IPS DF 19.7 (cell line): ENCODE measurements at regions not wholly inside any gene's neighbourhood (a gene's known extent, or its start where the extent isn't known, plus 50 kb on each side); places are given as distances from the start of the nearest gene placed in this dataset.
"Not testable (repeated sequence)": the region's sequence is repeated elsewhere in the genome, so short reads cannot be mapped to it uniquely, and the experiment has no call there.

Experiments used
- DNase-seq: peaks from one replicate; pipeline ENCODE4 v3.0.0-alpha.2; 2013; ENCODE audit warnings: low read depth, low spot score

DNA sequence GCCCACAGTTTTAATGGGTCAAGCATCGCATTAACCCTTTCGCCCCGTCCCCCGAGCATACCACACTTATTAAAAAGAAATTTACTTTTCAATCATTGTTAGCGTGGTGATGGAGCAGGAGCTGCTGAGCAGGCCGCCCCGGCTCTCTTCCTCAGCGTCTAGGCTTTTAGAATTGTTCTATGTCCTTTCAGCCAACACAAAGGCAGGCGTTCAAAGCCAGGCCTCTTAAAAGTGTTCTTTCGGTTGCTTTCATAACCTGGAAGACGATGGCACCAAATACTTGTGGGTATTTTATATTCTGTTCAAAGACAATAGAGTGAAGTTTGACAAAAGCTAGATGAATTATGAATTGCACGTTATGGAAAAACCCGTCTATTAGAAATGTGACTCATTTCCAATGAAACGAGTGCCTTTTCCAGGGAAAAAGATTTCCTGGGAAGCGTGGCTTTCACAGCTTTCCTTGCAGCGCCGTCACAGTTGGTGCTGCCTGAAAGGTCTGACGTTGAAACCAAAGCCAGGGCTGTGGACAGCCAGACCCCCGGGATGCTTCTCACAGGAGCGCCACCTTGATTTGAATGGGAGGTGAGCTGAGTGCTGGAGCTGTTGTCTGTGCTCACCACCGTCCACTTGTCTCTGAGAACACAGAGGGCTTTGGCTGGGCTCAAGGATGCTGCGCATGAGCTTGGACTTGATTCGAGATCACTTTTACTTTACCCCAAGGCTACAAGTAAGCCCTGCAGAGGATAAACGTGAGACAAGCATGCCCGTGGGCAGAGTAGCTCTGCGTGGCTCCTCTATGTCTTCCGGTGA, 78.8 kb downstream of the SOX1 start:
- DNase-seq: no peak

DNA sequence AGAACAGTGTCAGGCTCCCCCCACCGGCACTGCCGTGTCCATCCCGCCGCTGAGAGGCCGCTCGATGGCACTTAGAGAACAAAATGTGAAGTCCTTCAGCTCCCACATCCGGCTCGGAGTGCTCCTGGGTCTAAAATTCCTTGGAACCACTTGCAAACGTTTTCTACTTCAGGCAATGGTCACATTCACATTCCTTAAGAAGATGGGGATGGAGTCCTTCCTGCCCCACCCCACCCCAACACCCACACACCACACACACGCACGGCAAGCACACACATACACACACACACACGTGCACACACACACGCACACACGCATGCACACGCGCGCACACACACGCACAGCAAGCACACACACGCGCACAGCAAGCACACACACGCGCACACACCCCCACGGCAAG, 83.4 kb downstream of the SOX1 start:
- no peak for DNase-seq

DNA sequence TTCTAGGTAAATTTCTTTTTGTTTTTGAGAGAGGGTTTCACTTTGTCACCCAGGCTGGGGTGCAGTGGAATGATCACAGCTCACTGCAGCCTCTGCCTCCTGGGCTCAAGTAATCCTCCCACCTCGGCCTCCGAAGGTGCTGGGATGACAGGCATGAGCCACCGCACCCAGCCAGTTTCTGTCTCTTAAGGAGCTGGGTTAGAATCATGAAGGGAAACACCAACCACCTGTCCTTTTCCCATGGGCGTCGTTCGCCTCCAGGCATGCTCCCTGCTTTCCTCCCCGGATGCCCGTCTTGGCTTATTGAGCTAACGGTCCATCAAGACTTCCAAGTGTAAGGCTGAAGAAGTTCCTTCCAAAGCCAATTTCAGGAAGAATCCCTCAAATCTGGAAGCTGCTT, 85.9 kb downstream of the SOX1 start:
- no peak for DNase-seq

DNA sequence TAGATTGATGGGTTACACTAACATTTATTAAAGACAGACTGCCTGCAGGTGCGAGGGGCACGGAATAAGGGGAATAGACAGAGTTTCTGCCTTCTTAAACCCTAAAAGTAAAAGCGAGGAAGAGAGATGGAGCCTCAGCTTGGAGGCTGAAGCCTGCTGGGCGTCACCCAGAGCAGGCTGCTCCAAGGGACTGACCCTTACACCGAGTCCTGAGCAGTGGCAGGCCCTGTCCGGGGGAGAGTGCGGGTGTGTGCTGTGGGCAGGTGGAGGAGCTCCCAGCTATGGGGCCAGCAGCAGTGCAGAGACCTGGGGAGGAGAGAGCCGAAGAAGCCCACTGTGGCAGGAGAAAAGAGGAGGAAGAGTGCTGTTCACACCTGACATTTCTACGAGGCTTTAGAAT, 86.4 kb downstream of the SOX1 start:
- DNase-seq: no peak

DNA sequence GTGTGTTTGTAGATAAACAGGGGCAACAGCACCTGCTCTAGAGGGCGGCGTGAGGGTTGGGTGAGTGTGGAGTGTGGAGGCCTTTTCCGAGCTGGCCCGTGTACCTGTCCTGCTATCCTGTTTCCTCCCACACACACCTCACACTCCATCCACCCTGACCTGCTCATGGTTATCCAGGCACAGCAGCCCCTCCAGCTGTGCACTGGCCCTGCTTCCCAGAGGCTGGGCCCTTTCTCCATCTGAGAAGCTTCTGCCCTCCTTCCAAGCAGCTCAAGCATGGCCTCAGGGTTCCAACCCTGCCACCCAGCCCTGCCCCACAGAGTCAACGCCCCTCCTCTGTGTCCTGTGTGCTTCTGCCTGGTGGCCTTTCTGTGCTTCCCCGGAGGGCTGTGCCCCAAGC, 86.9 kb downstream of the SOX1 start:
- no peak for DNase-seq

DNA sequence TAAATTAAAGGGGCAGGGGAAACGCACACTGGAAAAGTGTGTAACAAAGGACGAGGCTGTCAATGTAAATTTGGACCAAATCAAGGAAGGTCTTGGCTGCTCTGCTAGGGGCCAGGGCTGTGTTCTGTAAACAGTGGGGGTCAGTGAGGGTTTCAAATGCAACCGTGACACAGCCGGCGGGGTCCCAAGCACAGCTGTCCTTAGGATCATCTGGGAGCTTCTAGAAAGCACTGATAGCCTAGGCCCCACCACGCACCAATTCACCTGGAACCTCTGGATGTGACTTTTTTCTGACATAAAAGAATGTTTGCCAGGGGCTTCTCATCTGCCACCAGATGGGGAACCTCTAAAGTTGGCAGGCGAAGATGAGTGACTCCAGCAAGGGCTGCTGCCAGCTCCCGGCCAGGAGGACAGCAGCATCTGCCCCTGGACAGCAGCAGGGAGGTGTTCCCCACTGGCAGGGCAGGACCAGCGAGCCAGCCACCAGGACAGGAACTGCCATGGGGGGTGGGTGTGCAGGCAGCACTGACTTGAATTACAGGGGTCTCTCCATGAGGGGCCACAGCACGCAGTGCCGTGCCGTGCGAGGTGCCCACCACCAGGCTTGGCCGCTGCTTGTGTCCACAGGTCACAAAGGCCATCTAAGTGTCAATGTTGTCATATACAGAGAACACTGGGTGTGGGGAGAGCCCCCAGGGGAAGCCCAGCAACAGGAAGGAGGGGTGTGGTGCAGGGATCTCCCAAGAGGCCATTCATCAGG, 87.5 kb downstream of the SOX1 start:
- no peak for DNase-seq

DNA sequence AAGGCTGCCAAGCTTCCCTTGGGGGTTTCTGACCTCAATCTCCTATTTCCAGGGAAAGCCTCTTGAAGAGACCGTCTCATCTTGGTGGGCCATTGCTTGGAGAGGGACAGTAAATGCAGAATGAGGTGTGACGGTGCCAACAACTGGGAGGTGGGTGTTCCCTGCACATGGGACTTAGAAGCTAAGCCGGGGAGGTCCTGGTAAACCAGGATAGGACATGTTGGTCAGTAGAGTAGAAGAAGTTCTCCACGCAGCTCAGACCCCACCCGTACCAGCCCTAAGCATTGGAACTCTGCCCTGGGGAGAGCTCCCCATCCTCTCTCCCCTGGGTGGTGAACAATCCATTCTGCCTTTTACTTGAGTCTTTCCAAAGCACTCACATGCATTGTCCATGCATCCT, 92.0 kb downstream of the SOX1 start:
- DNase-seq: no peak

DNA sequence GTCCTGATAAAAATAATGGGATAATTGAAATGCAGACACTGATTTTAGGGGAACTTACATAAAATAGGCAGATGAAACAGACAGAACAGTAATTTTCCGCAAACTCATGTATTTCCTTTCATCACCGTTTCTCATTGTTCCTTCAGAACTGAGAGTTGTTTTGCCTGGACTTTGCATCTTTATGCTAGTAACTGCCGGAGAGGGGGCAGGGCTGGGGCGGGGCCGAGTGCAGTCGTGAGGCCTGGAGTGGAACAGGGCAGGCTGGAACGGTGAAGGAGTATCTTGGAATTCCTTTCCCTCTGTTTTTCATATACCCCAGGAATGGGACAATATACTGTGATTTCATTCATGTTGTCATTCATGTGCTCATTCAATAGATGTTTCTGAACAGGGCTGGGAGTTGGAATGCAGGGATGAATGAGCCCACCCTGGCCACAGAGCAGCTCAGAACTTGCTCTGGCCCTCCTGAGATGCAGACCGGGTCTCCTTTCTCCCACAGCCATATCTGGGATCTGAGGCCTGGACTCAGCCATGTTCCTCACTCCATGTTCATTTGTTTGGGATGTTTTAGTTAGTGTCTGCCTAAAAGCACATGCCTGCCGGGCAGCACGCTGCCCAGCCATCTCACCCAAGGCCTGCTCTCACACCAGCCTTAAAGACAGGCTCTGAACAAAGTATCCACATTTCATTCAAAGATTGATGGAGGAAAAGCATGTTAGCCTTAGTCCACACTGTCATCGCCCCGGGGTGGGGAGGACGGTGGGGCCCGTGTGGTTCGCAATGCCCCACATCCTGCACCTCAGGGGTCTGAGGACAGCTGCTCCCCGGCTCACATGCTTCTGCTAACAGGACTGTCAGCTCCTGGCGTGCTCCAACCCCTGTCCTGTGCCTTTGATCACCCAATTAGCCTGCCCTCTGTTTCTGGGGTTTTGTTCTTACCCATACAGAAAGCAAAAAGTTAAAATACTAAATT, 92.9 kb downstream of the SOX1 start:
- DNase-seq: peak; percentile 5

DNA sequence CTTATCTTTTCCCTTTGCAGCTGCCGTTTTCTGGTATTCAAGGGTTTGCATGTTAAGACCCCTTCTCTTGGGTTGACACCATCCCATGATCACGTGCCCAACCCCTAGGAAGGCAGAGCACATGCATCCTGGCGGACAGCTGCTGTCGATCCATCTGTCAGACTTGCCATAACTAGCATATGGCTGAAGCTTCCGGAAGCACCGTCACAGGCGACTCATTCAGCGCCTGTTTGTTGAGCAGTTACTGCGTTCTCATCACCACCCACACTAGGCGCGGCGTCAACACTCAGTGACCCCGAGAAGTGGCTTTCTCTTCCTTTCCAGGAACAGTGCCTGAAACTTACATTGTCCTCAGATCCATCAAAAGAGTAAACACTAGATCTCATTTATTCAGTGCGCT, 93.6 kb downstream of the SOX1 start:
- DNase-seq: no peak

DNA sequence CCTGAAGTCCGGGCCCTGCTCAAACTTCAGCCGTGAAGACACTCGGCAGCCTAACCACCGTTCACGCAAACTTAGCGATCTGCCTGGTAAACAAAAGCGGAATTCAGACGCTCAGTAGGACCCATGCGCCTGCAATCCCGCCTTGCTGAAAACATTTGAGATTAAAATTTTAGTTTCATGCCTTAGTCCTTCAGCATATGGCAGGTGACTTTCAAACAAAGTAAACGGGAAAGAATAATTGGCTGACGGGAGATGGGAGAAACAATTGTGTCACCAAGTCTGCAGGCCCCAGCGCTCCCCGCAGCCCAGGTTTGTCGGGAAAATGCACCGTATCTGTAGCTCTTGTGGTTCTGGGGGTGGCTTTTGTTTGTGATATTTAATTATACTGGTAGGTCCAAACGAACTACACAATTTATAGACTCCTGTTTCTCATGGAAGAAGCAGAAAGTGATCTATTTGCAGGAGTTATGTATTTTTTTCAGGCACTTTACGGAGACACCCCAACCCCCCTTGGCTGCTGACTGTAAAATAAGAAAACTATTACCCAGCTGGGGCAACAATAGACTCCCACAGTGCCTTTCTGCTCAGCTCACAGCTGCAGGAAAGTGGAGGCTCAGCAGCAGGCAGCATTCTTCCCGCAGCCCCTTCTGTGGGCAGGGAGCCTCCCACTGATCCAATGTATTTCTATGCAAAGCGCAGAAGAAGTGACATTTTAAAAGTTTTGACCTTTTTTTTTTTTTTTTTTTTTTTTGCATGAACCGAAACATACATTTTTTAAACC, 94.8 kb downstream of the SOX1 start:
- DNase-seq: peak; percentile 87

DNA sequence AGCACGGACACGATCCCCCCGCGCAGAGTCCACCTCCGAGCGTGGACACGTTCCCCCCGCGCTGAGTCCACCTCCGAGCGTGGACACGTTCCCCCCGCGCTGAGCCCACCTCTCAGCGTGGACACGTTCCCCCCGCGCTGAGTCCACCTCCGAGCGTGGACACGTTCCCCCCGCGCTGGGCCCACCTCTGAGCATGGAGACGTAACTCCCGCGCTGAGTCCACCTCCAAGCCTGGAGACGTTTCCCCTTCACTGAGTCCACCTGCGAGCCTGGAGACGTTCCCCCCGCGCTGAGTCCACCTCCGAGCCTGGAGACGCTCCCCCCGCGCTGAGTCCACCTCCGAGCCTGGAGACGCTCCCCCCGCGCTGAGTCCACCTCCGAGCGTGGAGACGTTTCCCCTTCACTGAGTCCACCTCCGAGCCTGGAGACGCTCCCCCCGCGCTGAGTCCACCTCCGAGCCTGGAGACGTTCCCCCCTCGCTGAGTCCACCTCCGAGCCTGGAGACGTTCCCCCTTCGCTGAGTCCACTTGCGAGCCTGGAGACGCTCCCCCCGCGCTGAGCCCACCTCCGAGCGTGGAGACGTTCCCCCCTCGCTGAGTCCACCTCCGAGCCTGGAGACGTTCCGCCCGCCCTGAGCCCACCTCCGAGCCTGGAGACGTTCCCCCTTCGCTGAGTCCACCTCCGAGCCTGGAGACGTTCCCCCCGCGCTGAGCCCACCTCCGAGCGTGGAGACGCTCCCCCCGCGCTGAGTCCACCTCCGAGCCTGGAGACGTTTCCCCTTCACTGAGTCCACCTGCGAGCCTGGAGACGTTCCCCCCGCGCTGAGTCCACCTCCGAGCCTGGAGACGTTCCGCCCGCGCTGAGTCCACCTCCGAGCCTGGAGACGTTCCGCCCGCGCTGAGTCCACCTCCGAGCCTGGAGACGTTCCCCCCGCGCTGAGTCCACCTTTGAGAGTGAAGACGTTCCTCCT, 97.0 kb downstream of the SOX1 start:
- DNase-seq: not testable (repeated sequence)

DNA sequence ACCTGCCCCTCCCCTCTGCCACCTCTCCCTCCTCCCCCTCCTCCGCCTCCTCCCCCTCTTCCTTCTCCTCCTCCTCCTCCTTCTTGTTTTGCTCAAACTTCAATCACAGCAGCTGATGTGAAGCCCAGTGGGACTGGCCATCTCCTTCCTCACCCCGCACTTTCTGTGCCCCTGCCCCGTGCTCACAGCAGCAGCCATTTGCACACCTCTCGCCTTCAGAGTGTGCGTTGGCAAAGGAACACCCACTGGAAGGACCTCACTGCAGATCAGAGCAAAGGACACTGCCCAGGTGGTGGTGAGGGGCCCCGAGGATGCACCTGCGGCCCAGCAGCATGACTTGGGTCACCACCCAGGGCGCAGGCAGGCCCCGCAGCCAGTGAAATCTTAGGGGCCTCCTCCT, 98.8 kb downstream of the SOX1 start:
- DNase-seq: no peak

DNA sequence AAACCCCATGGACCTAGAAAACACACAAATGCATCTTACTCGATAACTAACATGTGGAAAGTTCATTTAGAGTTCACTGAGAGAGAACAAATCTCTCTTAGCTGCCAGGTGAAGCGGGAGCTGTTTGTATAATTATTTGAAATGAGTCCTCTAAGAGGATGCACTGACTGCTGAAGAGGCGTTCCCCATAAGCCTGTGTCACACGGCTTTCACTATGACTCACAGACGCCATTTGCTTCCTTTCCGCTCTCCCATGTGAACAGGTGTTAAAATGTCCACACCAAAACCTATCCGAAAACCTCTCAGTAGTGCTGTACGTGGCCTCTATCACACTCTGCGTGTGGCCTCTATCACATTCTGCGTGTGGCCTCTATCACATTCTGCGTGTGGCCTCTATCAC, 101.8 kb downstream of the SOX1 start:
- DNase-seq: no peak

DNA sequence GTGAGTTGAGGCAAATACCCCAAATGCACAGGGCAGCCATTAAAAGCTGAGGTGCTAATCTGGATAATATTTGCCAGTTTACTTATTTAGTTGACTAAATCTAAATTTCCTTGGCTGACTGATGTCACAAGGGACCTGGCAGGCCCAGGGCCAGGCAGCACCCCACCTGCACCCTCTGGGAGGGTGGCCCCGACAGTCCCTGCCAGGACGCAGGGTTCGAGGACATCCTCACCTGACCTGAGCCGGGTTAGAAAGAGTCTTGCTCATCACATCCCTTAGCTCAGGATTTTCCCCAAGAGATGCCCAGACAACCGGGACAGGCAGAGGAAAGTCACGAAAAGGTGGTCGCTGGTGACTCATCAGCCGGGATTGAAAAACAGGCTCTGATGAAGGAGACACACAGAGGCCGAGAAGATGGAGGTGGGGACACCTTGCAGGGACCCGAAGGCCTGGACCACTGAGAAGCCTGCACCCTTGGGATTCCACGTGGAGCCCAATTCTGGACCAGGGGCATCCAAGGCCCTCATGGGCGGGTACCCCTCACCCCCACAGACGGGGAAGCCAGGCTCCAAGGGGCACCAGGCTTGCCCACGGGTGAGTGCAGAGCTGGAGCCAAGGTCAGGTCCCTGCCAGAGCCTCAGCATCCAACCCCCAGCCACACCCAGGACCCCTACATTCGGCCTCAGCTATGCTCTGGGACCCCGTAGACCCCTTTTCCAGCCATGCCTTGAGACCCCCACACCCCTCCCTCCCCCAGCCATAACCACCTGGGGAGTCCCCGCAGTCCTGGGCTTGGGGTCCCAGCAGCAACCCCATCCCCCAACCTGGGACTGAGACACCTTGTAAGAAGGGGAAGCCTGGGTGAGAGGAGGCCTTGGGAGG, 103.2 kb downstream of the SOX1 start:
- no peak for DNase-seq

DNA sequence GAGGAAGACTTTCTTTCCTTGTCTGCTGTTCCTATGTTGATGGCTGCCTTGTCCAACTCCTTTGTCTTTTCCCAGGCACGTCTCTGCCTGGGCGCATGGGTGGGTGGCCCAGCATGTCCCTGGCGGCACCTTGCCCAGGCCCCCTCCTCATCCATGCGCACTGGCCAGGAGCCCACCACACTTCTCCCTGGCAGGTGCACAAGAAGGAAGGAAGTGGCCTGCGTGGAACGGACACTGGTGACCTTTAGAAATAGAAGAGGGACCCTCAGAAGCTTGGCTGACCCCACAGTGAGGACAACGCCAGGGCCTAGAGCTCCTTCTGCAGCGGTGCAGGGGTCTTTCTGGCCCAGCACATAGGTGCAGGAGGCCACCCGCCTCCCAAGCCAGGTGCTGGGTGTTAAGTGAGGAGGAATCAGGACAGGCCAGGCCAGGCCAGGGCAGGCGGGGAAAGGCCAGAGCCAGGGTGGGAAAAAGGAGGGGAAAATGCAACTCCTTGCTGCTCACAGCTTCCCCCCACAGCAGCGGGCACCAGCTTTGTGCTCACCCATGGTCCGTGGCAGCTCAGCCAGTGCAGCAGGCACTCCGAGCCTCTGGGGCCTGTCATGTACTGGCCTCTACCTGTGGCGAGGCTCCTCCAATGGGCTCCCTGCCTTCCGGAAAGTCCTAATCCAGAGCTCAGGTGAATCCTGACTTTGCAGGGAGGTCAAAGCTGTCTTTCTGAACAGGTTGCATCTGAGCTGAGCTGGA, 104.0 kb downstream of the SOX1 start:
- DNase-seq: no peak

DNA sequence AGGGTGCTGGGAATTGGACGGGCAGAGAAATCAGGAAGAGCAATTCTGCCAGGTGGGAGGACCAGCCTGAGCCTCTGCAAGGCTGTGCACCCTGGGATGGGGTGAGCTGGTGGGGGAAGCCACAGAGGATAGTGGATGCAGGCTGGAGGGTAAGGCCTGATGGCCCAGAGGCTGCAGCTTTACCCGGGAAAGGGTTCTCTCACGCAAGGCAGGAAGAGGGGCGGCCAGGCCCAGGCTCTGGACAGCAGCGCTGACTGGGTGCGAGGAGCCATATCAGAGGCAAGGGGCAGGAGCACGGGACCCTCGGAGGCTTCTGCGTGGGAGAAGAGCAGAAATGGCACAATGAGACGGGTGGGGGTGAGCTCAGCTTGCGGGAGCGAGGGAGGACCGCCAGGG, 104.6 kb downstream of the SOX1 start:
- DNase-seq: no peak

DNA sequence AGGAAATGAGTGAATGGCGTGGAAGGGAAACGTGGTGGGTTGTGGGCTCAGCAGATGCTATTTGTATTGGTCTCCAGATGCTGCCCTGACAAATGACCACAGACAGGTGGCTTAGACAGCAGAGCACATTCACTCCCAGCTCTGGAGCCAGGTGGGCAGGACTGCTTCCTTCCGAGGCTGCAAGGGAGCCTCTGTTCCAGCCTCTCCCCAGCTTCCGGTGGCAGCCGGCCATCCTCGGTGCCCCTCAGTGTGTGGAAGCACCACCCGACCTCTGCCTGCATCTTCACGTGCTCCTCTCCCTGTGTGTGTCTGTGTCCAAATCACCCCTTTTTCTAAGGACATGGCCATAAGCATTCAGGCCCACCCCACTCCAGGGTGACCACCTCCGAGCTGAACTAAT, 105.1 kb downstream of the SOX1 start:
- DNase-seq: no peak

DNA sequence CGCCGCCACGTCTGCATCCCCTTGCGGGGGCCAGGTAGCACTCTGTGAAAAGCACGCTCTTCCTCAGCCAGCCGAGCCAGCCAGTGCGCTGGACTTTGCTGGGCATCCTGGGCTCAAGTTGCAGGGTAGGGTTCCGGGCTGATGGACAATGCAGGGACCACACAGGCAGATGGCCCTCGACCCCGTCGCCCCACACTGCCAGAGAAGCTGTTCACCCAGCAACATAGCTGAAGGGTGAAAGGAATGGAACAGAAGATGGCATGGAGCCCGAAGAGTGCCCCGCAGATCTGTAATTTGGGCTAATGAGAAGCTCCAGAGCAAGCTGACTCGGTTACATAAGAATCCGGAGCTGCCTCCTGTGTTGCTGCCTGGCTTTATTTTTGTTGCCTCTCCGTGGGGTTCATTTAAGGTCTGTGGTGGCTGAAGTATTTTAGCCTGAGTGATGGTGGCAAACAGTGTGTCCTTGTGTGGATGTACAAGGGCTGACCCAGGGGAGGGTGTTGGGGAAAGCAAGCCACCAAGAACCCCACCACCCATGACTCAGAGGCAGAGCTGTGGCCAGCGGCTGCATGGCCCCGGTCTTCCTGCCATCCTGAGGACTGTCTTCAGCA, 105.8 kb downstream of the SOX1 start:
- DNase-seq: no peak
